HepG2 (cell line): ENCODE measurements at regions not wholly inside any gene's neighbourhood (a gene's known extent, or its start where the extent isn't known, plus 50 kb on each side); places are given as distances from the start of the nearest gene placed in this dataset.

ENCODE experiments used
- ATAC-seq: fragments of 200-7000 bp; cut with Tn5 transposase; 3 replicates; pipeline ENCODE4 v1.9.1; 2020; ENCODE audit warnings: mild to moderate bottlenecking, moderate library complexity
- BruUV-seq: library from RNA; stranded (reverse); fragments of 400-500 nt; replicated peaks from 2 replicates; lab custom pipeline; 2021; lab: Mats Ljungman, UMichigan
- CTCF ChIA-PET: fragments of 300-600 bp; formaldehyde crosslinking; extraction: SDS; loops from one replicate; lab custom pipeline; 2021; ENCODE audit warnings: low total read pairs, inconsistent platforms, low intra/inter-chr PET ratio; lab: Yijun Ruan, JAX
- POLR2A ChIA-PET: fragments of 350-600 bp; sonication (Branson Sonifier 250); formaldehyde crosslinking; loops from one replicate; lab custom pipeline; 2020; ENCODE audit warnings: antibody characterized with exemption, inconsistent platforms; lab: Yijun Ruan, JAX
- DNase-seq: peaks from one replicate; pipeline ENCODE4 v3.0.0-alpha.2; 2015; ENCODE audit warnings: low spot score
- FAIRE-seq: peaks from 3 replicates; lab custom pipeline; 2011; peaks lifted over from hg19 to GRCh38; lab: Jason Lieb, UNC
- H2AFZ ChIP-seq: one replicate; pipeline ENCODE4 v1.6.1; 2011; ENCODE audit warnings: low read length, inconsistent platforms
- H3K27ac ChIP-seq: fragments of 300-600 bp; 3 replicates; pipeline ENCODE4 v1.8.0; 2011; ENCODE audit warnings: mixed run types, mild to moderate bottlenecking, mixed read lengths, low read length, inconsistent platforms; ENCODE audit not compliant: insufficient read depth; ENCODE audit errors: extremely low read length
- H3K27me3 ChIP-seq, 2 experiments: fragments of 200-600 bp in 1 of 2; 2 replicates in 1 of 2; 3 replicates in 1 of 2; pipeline versions ENCODE4 v1.6.0 to v1.8.0; 2011; ENCODE audit warnings: low read length in 2 of 2, mild to moderate bottlenecking in 2 of 2, moderate library complexity in 2 of 2, inconsistent platforms in 1 of 2; ENCODE audit not compliant: insufficient read depth in 2 of 2, control insufficient read depth in 1 of 2
- H3K36me3 ChIP-seq, 2 experiments: fragments of 200-600 bp in 1 of 2; replicated peaks in 1 of 2; 2 replicates in 1 of 2; 3 replicates in 1 of 2; pipeline versions ENCODE4 v1.5.1 to v1.8.0; 2011; ENCODE audit warnings: low read length in 2 of 2, inconsistent platforms in 1 of 2; ENCODE audit not compliant: insufficient read depth in 2 of 2, control insufficient read depth in 1 of 2
- H3K4me1 ChIP-seq: 2 replicates; pipeline ENCODE4 v1.5.1; 2012; ENCODE audit warnings: low read length, inconsistent platforms; ENCODE audit not compliant: insufficient read depth
- H3K4me2 ChIP-seq: 2 replicates; pipeline ENCODE4 v1.6.0; 2011; ENCODE audit warnings: low read depth, low read length, inconsistent platforms
- H3K4me3 ChIP-seq, 3 experiments: fragments of 200-600 bp in 1 of 3; sonication (generic), shearing (Covaris generic) in 1 of 3; replicated peaks in 1 of 3; 2 replicates each; pipeline ENCODE4 v1.5.1; 2011 to 2016; ENCODE audit warnings: low read length in 3 of 3, inconsistent platforms in 2 of 3, low read depth in 2 of 3, mild to moderate bottlenecking in 2 of 3, control low read depth in 1 of 3, mixed read lengths in 1 of 3; ENCODE audit not compliant: insufficient read depth in 1 of 3
- H3K79me2 ChIP-seq: one replicate; pipeline ENCODE4 v1.6.1; 2011; ENCODE audit warnings: low read length, inconsistent platforms; ENCODE audit not compliant: insufficient read depth
- H3K9ac ChIP-seq: 2 replicates; pipeline ENCODE4 v1.6.0; 2011; ENCODE audit warnings: mild to moderate bottlenecking, low read depth, low read length, inconsistent platforms; ENCODE audit not compliant: insufficient read depth
- H3K9me3 ChIP-seq: 2 replicates; pipeline ENCODE4 v1.5.1; 2012; ENCODE audit warnings: mild to moderate bottlenecking, low read length
- H4K20me1 ChIP-seq: 2 replicates; pipeline ENCODE4 v1.6.0; 2011; ENCODE audit warnings: inconsistent platforms, mild to moderate bottlenecking, low read length, moderate library complexity; ENCODE audit not compliant: insufficient read depth
- ERF ChIP-seq: IDR thresholded peaks from 2 replicates; pipeline ENCODE4 v1.6.1; 2018; ENCODE audit warnings: missing biosample characterization, missing genetic modification reagents
- HNF4G ChIP-seq, 2 experiments: sonication (generic) in 1 of 2; formaldehyde crosslinking in 1 of 2; IDR thresholded peaks; 2 replicates each; pipeline versions ENCODE4 v1.4.0 to v1.6.1; 2011 to 2020; ENCODE audit warnings: borderline replicate concordance in 2 of 2, low read depth in 2 of 2, mild to moderate bottlenecking in 2 of 2, low read length in 1 of 2, missing genetic modification reagents in 1 of 2, moderate library complexity in 1 of 2
- HOXA9 ChIP-seq: sonication (generic); formaldehyde crosslinking; IDR thresholded peaks from 2 replicates; pipeline ENCODE4 v1.8.1; 2022; ENCODE audit warnings: missing genetic modification reagents, mild to moderate bottlenecking, moderate library complexity, borderline replicate concordance
- JUND ChIP-seq: sonication (generic); formaldehyde crosslinking; IDR thresholded peaks from 2 replicates; pipeline ENCODE4 v1.8.0; 2022; ENCODE audit warnings: mild to moderate bottlenecking, missing genetic modification reagents
- KDM5B ChIP-seq: sonication (generic); formaldehyde crosslinking; IDR thresholded peaks from 2 replicates; pipeline ENCODE4 v1.4.0; 2020; ENCODE audit warnings: missing genetic modification reagents, mild to moderate bottlenecking, borderline replicate concordance
- MBNL3 ChIP-seq: fragments of 250-450 bp; sonication (Bioruptor Pico); conservative IDR thresholded peaks from 2 replicates; pipeline ENCODE4 v1.8.0; 2022; ENCODE audit warnings: mild to moderate bottlenecking, inconsistent platforms
- PAX8 ChIP-seq: sonication (generic); formaldehyde crosslinking; IDR thresholded peaks from 2 replicates; pipeline ENCODE4 v1.8.0; 2022; ENCODE audit warnings: mild to moderate bottlenecking, missing genetic modification reagents, borderline replicate concordance
- PRPF4 ChIP-seq: fragments of 200-400 bp; formaldehyde crosslinking; IDR thresholded peaks from 2 replicates; pipeline ENCODE4 v1.6.1; 2016; ENCODE audit warnings: low read length, low read depth; ENCODE audit not compliant: poor library complexity, severe bottlenecking
- SALL1 ChIP-seq: sonication (generic); formaldehyde crosslinking; IDR thresholded peaks from 2 replicates; pipeline ENCODE4 v1.8.0; 2022; ENCODE audit warnings: mild to moderate bottlenecking, missing genetic modification reagents
- SP5 ChIP-seq: IDR thresholded peaks from 2 replicates; pipeline ENCODE4 v1.6.1; 2016; ENCODE audit warnings: low read depth, borderline replicate concordance
- SRF ChIP-seq: IDR thresholded peaks from 2 replicates; pipeline ENCODE4 v1.6.1; 2011; ENCODE audit warnings: mild to moderate bottlenecking, low read depth, low read length, moderate library complexity
- ZNF615 ChIP-seq: sonication (generic); formaldehyde crosslinking; IDR thresholded peaks from 2 replicates; pipeline ENCODE4 v1.5.0; 2020; ENCODE audit warnings: mild to moderate bottlenecking, missing genetic modification reagents, borderline replicate concordance
- WGBS: methylation state at CpG from one replicate; pipeline ENCODE4 v1.1.6; 2017; ENCODE audit warnings: low lambda C conversion rate; 5-methylcytosine and 5-hydroxymethylcytosine counted together
- in situ Hi-C: cut with HindIII; loops from 2 replicates; pipeline ENCODE4 v1.10.0; 2017; ENCODE audit warnings: low pct_unique_long_range_greater_than_20kb; ENCODE audit not compliant: extremely low pct_ligation_motif_present
- intact Hi-C: fragments of 100-400 bp; cut with micrococcal nuclease; formaldehyde crosslinking; loops from one replicate; pipeline ENCODE4 v1.10.0; 2022; ENCODE audit not compliant: unreplicated experiment
- TF ChIP-seq, protein P1 (sequence below): sonication (generic); formaldehyde crosslinking; IDR thresholded peaks from 2 replicates; pipeline ENCODE4 v1.4.0; 2020; ENCODE audit warnings: missing genetic modification reagents
- TF ChIP-seq, protein P2 (sequence below): sonication (generic); formaldehyde crosslinking; IDR thresholded peaks from 2 replicates; pipeline ENCODE4 v1.4.0; 2020; ENCODE audit warnings: missing genetic modification reagents, low read depth, mild to moderate bottlenecking, borderline replicate concordance

- no peak for FAIRE-seq
- Histone ChIP-seq H3K36me3 (no peaks in the 10 kb centered on the region), H2AFZ (no peak overlapping the region), H3K4me1 (no peaks in the 10 kb centered on the region), H3K27ac (no peak overlapping the region), H3K4me3 (no peak overlapping the region), H4K20me1 (no peaks in the 10 kb centered on the region), H3K9me3 (no peaks in the 10 kb centered on the region), H3K79me2 (no peaks in the 10 kb centered on the region), H3K9ac (no peak overlapping the region), H3K4me2 (no peak overlapping the region), H3K27me3 (no peaks in the 10 kb centered on the region)
- CTCF ChIA-PET = no interaction called here
- TF ChIP-seq PAX8 (CRISPR knock-in tag) (no peak), MBNL3 (no peak), ZNF615 (CRISPR knock-in tag) (no peak), HOXA9 (CRISPR knock-in tag) (no peak)
- intact Hi-C loops (no loop called here), in situ Hi-C loops (no loop called here)
- no peak for ATAC-seq
- POLR2A ChIA-PET = no interaction called here
- no peak for DNase-seq
- BruUV-seq = no TSS peak
- WGBS = 3% methylated on average over 1 of the region's 1 CpG
Observed at GRCh38 chr3:174618368-174619080, 240.6 kb upstream of the NAALADL2 start.

DNA sequence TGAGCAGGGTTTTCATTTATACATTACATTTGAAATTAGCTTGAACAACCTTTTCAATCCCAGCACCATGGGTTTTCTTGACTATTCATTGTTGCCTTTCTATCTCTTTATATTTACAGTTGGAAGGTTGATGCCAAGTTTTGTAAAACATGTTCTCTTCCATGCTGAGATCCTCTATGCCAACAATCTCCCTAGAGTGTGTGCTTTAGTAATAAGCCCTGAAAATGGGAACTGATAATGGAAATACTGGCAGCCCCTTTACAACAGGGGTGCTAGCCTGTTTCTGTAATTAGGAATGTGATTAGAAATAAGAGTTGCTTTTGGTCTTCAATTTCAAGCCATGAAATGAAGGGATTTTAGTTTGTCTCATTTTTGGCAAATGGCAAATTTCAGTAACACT, 239.9 kb upstream of the NAALADL2 start:
- no peak for DNase-seq

More for the DNA sequence above, 239.9 kb upstream of the NAALADL2 start:
- TF ChIP-seq, protein P1, sequence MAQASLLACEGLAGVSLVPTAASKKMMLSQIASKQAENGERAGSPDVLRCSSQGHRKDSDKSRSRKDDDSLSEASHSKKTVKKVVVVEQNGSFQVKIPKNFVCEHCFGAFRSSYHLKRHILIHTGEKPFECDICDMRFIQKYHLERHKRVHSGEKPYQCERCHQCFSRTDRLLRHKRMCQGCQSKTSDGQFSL (CRISPR knock-in tag) = no peak
- TF ChIP-seq PAX8 (CRISPR knock-in tag) = no peak
- no peak for TF ChIP-seq SP5
- no peak for TF ChIP-seq ERF (CRISPR knock-in tag)
- TF ChIP-seq JUND (CRISPR knock-in tag) = no peak
- TF ChIP-seq SRF = no peak
- no peak for TF ChIP-seq PRPF4
- no peak for TF ChIP-seq SALL1 (CRISPR knock-in tag)
- TF ChIP-seq HNF4G (IDR thresholded peaks at IDR 0.05; ENCODE audit: borderline replicate concordance, low read depth, low read length) = no peak
- TF ChIP-seq HNF4G (CRISPR knock-in tag; IDR thresholded peaks at IDR 0.05; ENCODE audit: borderline replicate concordance, low read depth) = no peak
- no peak for TF ChIP-seq KDM5B (CRISPR knock-in tag)
- TF ChIP-seq, protein P2, sequence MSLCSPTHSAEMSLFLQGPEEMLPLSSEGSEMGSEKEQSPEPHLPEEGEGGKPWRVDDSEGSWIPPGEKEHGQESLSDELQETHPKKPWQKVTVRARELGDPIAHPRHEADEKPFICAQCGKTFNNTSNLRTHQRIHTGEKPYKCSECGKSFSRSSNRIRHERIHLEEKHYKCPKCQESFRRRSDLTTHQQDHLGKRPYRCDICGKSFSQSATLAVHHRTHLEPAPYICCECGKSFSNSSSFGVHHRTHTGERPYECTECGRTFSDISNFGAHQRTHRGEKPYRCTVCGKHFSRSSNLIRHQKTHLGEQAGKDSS (CRISPR knock-in tag) = no peak
- H3K9ac ChIP-seq = no peak overlapping the region
- H2AFZ ChIP-seq = no peak overlapping the region
- no TSS peak for BruUV-seq
- ATAC-seq = no peak
- FAIRE-seq = no peak
- no peak overlapping the region for H3K4me2 ChIP-seq
- no peak overlapping the region for H3K27ac ChIP-seq
- CTCF ChIA-PET = no interaction called here
- no peaks in the 10 kb centered on the region for H3K36me3 ChIP-seq
- intact Hi-C loops (no loop called here), in situ Hi-C loops (no loop called here)
- H3K9me3 ChIP-seq = no peaks in the 10 kb centered on the region
- no peaks in the 10 kb centered on the region for H4K20me1 ChIP-seq
- no peaks in the 10 kb centered on the region for H3K4me1 ChIP-seq
- POLR2A ChIA-PET = no interaction called here
- H3K27me3 ChIP-seq = no peaks in the 10 kb centered on the region
- no peak overlapping the region for H3K4me3 ChIP-seq
- H3K79me2 ChIP-seq = no peaks in the 10 kb centered on the region
